ENCODE measurements at regions not wholly inside any gene's neighbourhood (a gene's known extent, or its start where the extent isn't known, plus 50 kb on each side); places are given as distances from the start of the nearest gene placed in this dataset.
"Not testable (repeated sequence)": the region's sequence is repeated elsewhere in the genome, so short reads cannot be mapped to it uniquely, and the experiment has no call there.

- not testable (repeated sequence) for DNase-seq
Observed at GRCh38 chr6:119418084-119418483, 68.5 kb upstream of the MAN1A1 start.

GRCh38 chr6:119407156-119407555, 57.6 kb upstream of the MAN1A1 start:
- no peak for DNase-seq

- not testable (repeated sequence) for DNase-seq
Observed at GRCh38 chr6:119405114-119405513, 55.6 kb upstream of the MAN1A1 start.
